OCI-LY1 (cell line): ENCODE measurements at regions not wholly inside any gene's neighbourhood (a gene's known extent, or its start where the extent isn't known, plus 50 kb on each side); places are given as distances from the start of the nearest gene placed in this dataset.

Experiments used
- CTCF ChIP-seq: fragments of 200-600 bp; sonication (generic), shearing (Covaris generic); IDR thresholded peaks from 2 replicates; pipeline ENCODE4 v1.5.1; 2017; ENCODE audit warnings: mild to moderate bottlenecking, antibody characterized with exemption, low read length, moderate library complexity, mixed read lengths
- EZH2 ChIP-seq: fragments of 200-600 bp; sonication (generic), shearing (Covaris generic); IDR thresholded peaks from 2 replicates; pipeline ENCODE4 v1.8.0; 2017; ENCODE audit warnings: borderline replicate concordance, mixed run types, mild to moderate bottlenecking, antibody characterized with exemption, low read length, moderate library complexity, mixed read lengths

- peak; percentile 58; the same call in 1 of the 2 replicates for TF ChIP-seq CTCF
- no peak for TF ChIP-seq EZH2
Measured at GRCh38 chr21:23936224-23936623, 1671.1 kb downstream of the MRPL39 start.
